ENCODE measurements at regions not wholly inside any gene's neighbourhood (a gene's known extent, or its start where the extent isn't known, plus 50 kb on each side); places are given as distances from the start of the nearest gene placed in this dataset.

DNA sequence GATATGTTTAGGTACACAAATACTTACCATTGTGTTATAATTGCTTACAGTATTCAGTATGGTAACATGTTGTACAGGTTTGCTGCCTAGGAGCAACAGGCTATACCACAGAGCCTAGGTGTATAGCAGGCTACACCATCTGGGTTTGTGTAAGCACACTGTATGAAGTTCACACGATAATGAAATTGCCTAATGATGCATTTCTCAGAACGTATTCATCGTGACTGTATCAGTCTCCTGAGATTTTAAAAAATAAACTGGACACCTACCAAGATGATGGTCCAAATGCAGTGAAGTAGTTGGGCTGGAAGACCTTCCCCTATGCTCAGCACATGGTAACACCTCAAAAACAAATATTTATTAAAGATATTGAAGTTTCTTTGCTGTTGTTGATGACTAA, 103.3 kb upstream of the NFIB start:
- dilution Hi-C loops (cut with MboI; ENCODE audit: extremely low pct_ligation_motif_present, low sequenced_read_pairs): no loop called here
- no peaks in the 10 kb centered on the region for H4K20me1 ChIP-seq (replicated peaks; ENCODE audit: control insufficient read depth, extremely low read depth, insufficient read depth, low read length)
- FAIRE-seq: no peak
- H3K9me3 ChIP-seq (replicated peaks; ENCODE audit: control insufficient read depth, insufficient read depth, low read length): no peaks in the 10 kb centered on the region
- no peaks in the 10 kb centered on the region for H3K4me1 ChIP-seq (ENCODE audit: control insufficient read depth, extremely low read depth, insufficient read depth, low read length)
- H3K9me1 ChIP-seq (replicated peaks; ENCODE audit: control insufficient read depth, extremely low read depth, insufficient read depth, low read length): no peaks in the 10 kb centered on the region
- intact Hi-C loops (cut with micrococcal nuclease): no loop called here
- DNase-seq (ENCODE audit: low read depth, low spot score): no peak
- no peak overlapping the region for H3K9ac ChIP-seq (replicated peaks; ENCODE audit: extremely low read depth, insufficient read depth, low read length)
- no TSS peak for BruUV-seq (replicated peaks)
- ChIA-PET POLR2A (no interaction called here), CTCF (interaction anchor here (0.7 to 1.2 kb wide), 2 partner anchors 12 to 17 kb away, joined by 3 to 5 read pairs; no protein-coding TSS in a partner anchor)
- no peak overlapping the region for H3K4me2 ChIP-seq (ENCODE audit: insufficient read depth, low read length)
- no peaks in the 10 kb centered on the region for H3K79me2 ChIP-seq (ENCODE audit: control insufficient read depth, insufficient read depth, low read length)
- H3K27ac ChIP-seq (ENCODE audit: insufficient read depth, low read depth, low read length): no peak overlapping the region
- H3K27me3 ChIP-seq (ENCODE audit: control insufficient read depth in 2 of 2, insufficient read depth in 2 of 2, low read length in 2 of 2): no peaks in the 10 kb centered on the region
- no peak for TF ChIP-seq POLR2AphosphoS5 (IDR thresholded peaks at IDR 0.05; ENCODE audit: insufficient read depth, low read depth, low read length)
- TF ChIP-seq JUN (IDR thresholded peaks at IDR 0.05; ENCODE audit: borderline replicate concordance, insufficient read depth, insufficient read length, low read depth): no peak
- TF ChIP-seq POLR2A (IDR thresholded peaks at IDR 0.05; ENCODE audit: low read depth, low read length): no peak
- TF ChIP-seq, protein P1, sequence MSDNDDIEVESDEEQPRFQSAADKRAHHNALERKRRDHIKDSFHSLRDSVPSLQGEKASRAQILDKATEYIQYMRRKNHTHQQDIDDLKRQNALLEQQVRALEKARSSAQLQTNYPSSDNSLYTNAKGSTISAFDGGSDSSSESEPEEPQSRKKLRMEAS (IDR thresholded peaks at IDR 0.05; ENCODE audit: insufficient read depth, insufficient read length): no peak
- no peak for TF ChIP-seq EZH2 (IDR thresholded peaks at IDR 0.05; ENCODE audit: borderline replicate concordance, low read depth, low read length, severe bottlenecking)
- TF ChIP-seq GATA2 (IDR thresholded peaks at IDR 0.05; ENCODE audit: insufficient read depth, insufficient read length, low read depth, low read length): no peak
- no peak for TF ChIP-seq MYC (IDR thresholded peaks at IDR 0.05; ENCODE audit: low read depth, low read length)
- no peak for TF ChIP-seq FOS (IDR thresholded peaks at IDR 0.05; ENCODE audit: borderline replicate concordance, insufficient read depth, low read length)
- TF ChIP-seq, protein P2, sequence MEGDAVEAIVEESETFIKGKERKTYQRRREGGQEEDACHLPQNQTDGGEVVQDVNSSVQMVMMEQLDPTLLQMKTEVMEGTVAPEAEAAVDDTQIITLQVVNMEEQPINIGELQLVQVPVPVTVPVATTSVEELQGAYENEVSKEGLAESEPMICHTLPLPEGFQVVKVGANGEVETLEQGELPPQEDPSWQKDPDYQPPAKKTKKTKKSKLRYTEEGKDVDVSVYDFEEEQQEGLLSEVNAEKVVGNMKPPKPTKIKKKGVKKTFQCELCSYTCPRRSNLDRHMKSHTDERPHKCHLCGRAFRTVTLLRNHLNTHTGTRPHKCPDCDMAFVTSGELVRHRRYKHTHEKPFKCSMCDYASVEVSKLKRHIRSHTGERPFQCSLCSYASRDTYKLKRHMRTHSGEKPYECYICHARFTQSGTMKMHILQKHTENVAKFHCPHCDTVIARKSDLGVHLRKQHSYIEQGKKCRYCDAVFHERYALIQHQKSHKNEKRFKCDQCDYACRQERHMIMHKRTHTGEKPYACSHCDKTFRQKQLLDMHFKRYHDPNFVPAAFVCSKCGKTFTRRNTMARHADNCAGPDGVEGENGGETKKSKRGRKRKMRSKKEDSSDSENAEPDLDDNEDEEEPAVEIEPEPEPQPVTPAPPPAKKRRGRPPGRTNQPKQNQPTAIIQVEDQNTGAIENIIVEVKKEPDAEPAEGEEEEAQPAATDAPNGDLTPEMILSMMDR (IDR thresholded peaks at IDR 0.05; ENCODE audit: extremely low read depth in 1 of 2, insufficient read depth in 1 of 2, low read depth in 1 of 2, low read length in 2 of 2): no peak
- H3K4me3 ChIP-seq (replicated peaks in 1 of 3; ENCODE audit: insufficient read depth in 1 of 3, low read depth in 1 of 3, low read length in 3 of 3): no peak overlapping the region
- H2AFZ ChIP-seq (ENCODE audit: low read depth, low read length): no peak overlapping the region
- H3K36me3 ChIP-seq (ENCODE audit: control insufficient read depth in 2 of 2, extremely low read depth in 1 of 2, insufficient read depth in 2 of 2, low read length in 2 of 2): no peaks in the 10 kb centered on the region
